HG03135 (cell line): ENCODE measurements at regions not wholly inside any gene's neighbourhood (a gene's known extent, or its start where the extent isn't known, plus 50 kb on each side); places are given as distances from the start of the nearest gene placed in this dataset.
"Not testable (repeated sequence)": the region's sequence is repeated elsewhere in the genome, so short reads cannot be mapped to it uniquely, and the experiment has no call there.

Experiments used
- ATAC-seq: cut with Tn5 transposase; IDR thresholded peaks from one replicate; pipeline ENCODE4 v1.9.1; 2021; ENCODE audit warnings: mild to moderate bottlenecking, moderate library complexity; ENCODE audit not compliant: unreplicated experiment

GRCh38 chr14:56996721-56997399, 186.6 kb upstream of the OTX2 start:
- no peak for ATAC-seq

GRCh38 chr14:56995010-56995409, 184.7 kb upstream of the OTX2 start:
- no peak for ATAC-seq

- ATAC-seq, result no peak
Measured at GRCh38 chr14:56992332-56992820, 182.1 kb upstream of the OTX2 start.

- ATAC-seq, result not testable (repeated sequence)
Measured at GRCh38 chr14:56990991-56991627, 180.8 kb upstream of the OTX2 start.

GRCh38 chr14:56989359-56989758, 179.1 kb upstream of the OTX2 start:
- ATAC-seq, result no peak

- no peak for ATAC-seq
Measured at GRCh38 chr14:56979936-56980335, 169.7 kb upstream of the OTX2 start.

- no peak for ATAC-seq
Measured at GRCh38 chr14:56976211-56976610, 165.9 kb upstream of the OTX2 start.

GRCh38 chr14:56975521-56975920, 165.2 kb upstream of the OTX2 start:
- no peak for ATAC-seq

- ATAC-seq, result no peak
Measured at GRCh38 chr14:56972948-56973347, 162.7 kb upstream of the OTX2 start.

- ATAC-seq, result no peak
Measured at GRCh38 chr14:56964895-56965294, 154.6 kb upstream of the OTX2 start.

GRCh38 chr14:56963381-56963780, 153.1 kb upstream of the OTX2 start:
- no peak for ATAC-seq

- ATAC-seq, result no peak
Measured at GRCh38 chr14:56962444-56963080, 152.3 kb upstream of the OTX2 start.

- no peak for ATAC-seq
Measured at GRCh38 chr14:56959869-56960268, 149.6 kb upstream of the OTX2 start.

- no peak for ATAC-seq
Measured at GRCh38 chr14:56959121-56959520, 148.8 kb upstream of the OTX2 start.

- ATAC-seq, result no peak
Measured at GRCh38 chr14:56956182-56956581, 145.9 kb upstream of the OTX2 start.

GRCh38 chr14:56955745-56956144, 145.5 kb upstream of the OTX2 start:
- ATAC-seq, result no peak

- ATAC-seq, result no peak
Measured at GRCh38 chr14:56953884-56954283, 143.6 kb upstream of the OTX2 start.

GRCh38 chr14:56952766-56953473, 142.6 kb upstream of the OTX2 start:
- ATAC-seq, result no peak

GRCh38 chr14:56949828-56950227, 139.5 kb upstream of the OTX2 start:
- no peak for ATAC-seq

- no peak for ATAC-seq
Measured at GRCh38 chr14:56945291-56945690, 135.0 kb upstream of the OTX2 start.

- no peak for ATAC-seq
Measured at GRCh38 chr14:56944397-56944796, 134.1 kb upstream of the OTX2 start.
